DND-41 (cell line): ENCODE measurements at regions not wholly inside any gene's neighbourhood (a gene's known extent, or its start where the extent isn't known, plus 50 kb on each side); places are given as distances from the start of the nearest gene placed in this dataset.

Source experiments
- ATAC-seq: fragments of 200-7000 bp; cut with Tn5 transposase; 3 replicates; pipeline ENCODE4 v1.9.1; 2021; ENCODE audit warnings: low read depth; ENCODE audit not compliant: insufficient read depth
- DNase-seq: peaks from one replicate; pipeline ENCODE4 v3.0.0-alpha.2; 2020
- H2AFZ ChIP-seq: 2 replicates; pipeline ENCODE4 v1.6.0; 2012; ENCODE audit warnings: low read depth, low read length
- H3K27ac ChIP-seq: 2 replicates; pipeline ENCODE4 v1.5.1; 2012; ENCODE audit warnings: low read length, inconsistent platforms
- H3K27me3 ChIP-seq: fragments of 200-600 bp; sonication (generic); 2 replicates; pipeline ENCODE4 v1.6.0; 2012; ENCODE audit warnings: low read length, mild to moderate bottlenecking, inconsistent platforms; ENCODE audit not compliant: insufficient read depth, poor library complexity
- H3K36me3 ChIP-seq: 2 replicates; pipeline ENCODE4 v1.5.1; 2012; ENCODE audit warnings: low read length, inconsistent platforms; ENCODE audit not compliant: insufficient read depth
- H3K4me1 ChIP-seq: 2 replicates; pipeline ENCODE4 v1.5.1; 2012; ENCODE audit warnings: mild to moderate bottlenecking, low read length; ENCODE audit not compliant: insufficient read depth
- H3K4me2 ChIP-seq: 2 replicates; pipeline ENCODE4 v1.6.0; 2012; ENCODE audit warnings: mild to moderate bottlenecking, moderate library complexity, low read length, inconsistent platforms; ENCODE audit not compliant: insufficient read depth
- H3K4me3 ChIP-seq, 2 experiments: fragments of 200-600 bp in 1 of 2; shearing (Covaris generic) in 1 of 2; 2 replicates each; pipeline ENCODE4 v1.5.1; 2012 to 2016; ENCODE audit warnings: inconsistent platforms in 2 of 2, low read length in 2 of 2, mild to moderate bottlenecking in 2 of 2, low read depth in 1 of 2, moderate library complexity in 1 of 2
- H3K79me2 ChIP-seq: 2 replicates; pipeline ENCODE4 v1.6.0; 2012; ENCODE audit warnings: low read length, inconsistent platforms; ENCODE audit not compliant: insufficient read depth
- H3K9ac ChIP-seq: 2 replicates; pipeline ENCODE4 v1.6.0; 2012; ENCODE audit warnings: low read depth, mild to moderate bottlenecking, inconsistent platforms, low read length, moderate library complexity
- H3K9me3 ChIP-seq: 2 replicates; pipeline ENCODE4 v1.5.1; 2012; ENCODE audit warnings: low read length, moderate library complexity, mild to moderate bottlenecking, inconsistent platforms; ENCODE audit not compliant: insufficient read depth, severe bottlenecking
- H4K20me1 ChIP-seq: 2 replicates; pipeline ENCODE4 v1.6.0; 2012; ENCODE audit warnings: low read length; ENCODE audit not compliant: insufficient read depth
- EZH2 ChIP-seq: IDR thresholded peaks from 3 replicates; pipeline ENCODE4 v1.6.1; 2012; ENCODE audit warnings: borderline replicate concordance, low read depth, mild to moderate bottlenecking, moderate library complexity, low read length, inconsistent platforms; ENCODE audit not compliant: severe bottlenecking
- TF ChIP-seq, protein P1 (sequence below): IDR thresholded peaks from 2 replicates; pipeline ENCODE4 v1.5.1; 2012; ENCODE audit warnings: borderline replicate concordance, low read length, moderate library complexity, mild to moderate bottlenecking; ENCODE audit not compliant: poor library complexity, severe bottlenecking; ENCODE audit errors: extremely low read depth

DNA sequence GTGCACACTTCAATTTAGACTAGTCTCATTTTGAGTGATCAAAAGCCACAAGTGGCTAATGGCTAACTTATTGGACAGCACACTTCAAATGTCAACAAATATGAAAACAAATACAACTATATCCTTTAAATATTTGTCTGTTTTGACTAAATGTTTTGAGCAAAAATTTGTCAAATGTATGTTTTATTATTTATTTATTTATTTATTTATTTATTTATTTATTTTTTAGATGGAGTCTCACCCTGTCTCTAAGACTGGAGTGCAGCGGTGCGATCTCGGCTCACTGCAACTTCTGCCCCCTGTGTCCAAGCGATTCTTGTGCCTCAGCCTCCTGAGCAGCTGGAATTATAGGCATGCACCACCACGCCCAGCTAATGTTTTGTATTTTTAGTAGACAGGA is 1392.1 kb upstream of the WWC1 start:
- no peak overlapping the region for H2AFZ ChIP-seq
- no peak for TF ChIP-seq EZH2
- TF ChIP-seq, protein P1, sequence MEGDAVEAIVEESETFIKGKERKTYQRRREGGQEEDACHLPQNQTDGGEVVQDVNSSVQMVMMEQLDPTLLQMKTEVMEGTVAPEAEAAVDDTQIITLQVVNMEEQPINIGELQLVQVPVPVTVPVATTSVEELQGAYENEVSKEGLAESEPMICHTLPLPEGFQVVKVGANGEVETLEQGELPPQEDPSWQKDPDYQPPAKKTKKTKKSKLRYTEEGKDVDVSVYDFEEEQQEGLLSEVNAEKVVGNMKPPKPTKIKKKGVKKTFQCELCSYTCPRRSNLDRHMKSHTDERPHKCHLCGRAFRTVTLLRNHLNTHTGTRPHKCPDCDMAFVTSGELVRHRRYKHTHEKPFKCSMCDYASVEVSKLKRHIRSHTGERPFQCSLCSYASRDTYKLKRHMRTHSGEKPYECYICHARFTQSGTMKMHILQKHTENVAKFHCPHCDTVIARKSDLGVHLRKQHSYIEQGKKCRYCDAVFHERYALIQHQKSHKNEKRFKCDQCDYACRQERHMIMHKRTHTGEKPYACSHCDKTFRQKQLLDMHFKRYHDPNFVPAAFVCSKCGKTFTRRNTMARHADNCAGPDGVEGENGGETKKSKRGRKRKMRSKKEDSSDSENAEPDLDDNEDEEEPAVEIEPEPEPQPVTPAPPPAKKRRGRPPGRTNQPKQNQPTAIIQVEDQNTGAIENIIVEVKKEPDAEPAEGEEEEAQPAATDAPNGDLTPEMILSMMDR, result no peak
- H3K27me3 ChIP-seq, result no peaks in the 10 kb centered on the region
- H3K9me3 ChIP-seq, result no peaks in the 10 kb centered on the region
- H3K79me2 ChIP-seq, result no peaks in the 10 kb centered on the region
- H3K4me1 ChIP-seq, result no peaks in the 10 kb centered on the region
- no peaks in the 10 kb centered on the region for H4K20me1 ChIP-seq
- DNase-seq (no peak), ATAC-seq (no peak)
- no peak overlapping the region for H3K9ac ChIP-seq
- H3K4me3 ChIP-seq, result no peak overlapping the region
- H3K36me3 ChIP-seq, result no peaks in the 10 kb centered on the region
- no peak overlapping the region for H3K27ac ChIP-seq
- no peak overlapping the region for H3K4me2 ChIP-seq

DNA sequence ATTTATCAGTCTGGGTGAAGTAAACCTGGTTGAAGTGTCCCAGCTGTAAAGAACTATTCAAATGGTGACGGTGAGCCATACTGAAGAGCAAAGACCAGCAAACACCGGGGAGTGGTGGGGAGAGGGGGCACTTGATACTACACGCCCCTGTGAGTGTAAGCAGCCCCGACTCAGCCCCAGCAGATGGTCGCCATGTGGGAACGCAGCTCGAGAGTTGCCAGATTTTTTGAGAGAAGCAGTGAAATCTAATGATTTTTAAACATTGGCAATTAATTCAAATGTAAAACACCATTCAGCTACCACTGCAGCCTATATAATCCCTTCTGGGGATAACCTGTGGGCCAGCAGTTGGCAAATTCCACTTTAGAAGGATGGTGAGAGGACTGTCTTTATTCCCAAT is 1386.9 kb upstream of the WWC1 start:
- DNase-seq (no peak), ATAC-seq (no peak)
- H3K27ac ChIP-seq, result no peak overlapping the region
- H3K9me3 ChIP-seq, result no peaks in the 10 kb centered on the region
- H3K27me3 ChIP-seq, result no peaks in the 10 kb centered on the region
- no peaks in the 10 kb centered on the region for H3K4me1 ChIP-seq
- H4K20me1 ChIP-seq, result no peaks in the 10 kb centered on the region
- H3K4me3 ChIP-seq, result no peak overlapping the region
- H3K79me2 ChIP-seq, result no peaks in the 10 kb centered on the region
- H3K36me3 ChIP-seq, result no peaks in the 10 kb centered on the region
- no peak overlapping the region for H3K4me2 ChIP-seq
- no peak for TF ChIP-seq EZH2
- TF ChIP-seq, protein P1, result no peak
- H2AFZ ChIP-seq, result no peak overlapping the region
- no peak overlapping the region for H3K9ac ChIP-seq

DNA sequence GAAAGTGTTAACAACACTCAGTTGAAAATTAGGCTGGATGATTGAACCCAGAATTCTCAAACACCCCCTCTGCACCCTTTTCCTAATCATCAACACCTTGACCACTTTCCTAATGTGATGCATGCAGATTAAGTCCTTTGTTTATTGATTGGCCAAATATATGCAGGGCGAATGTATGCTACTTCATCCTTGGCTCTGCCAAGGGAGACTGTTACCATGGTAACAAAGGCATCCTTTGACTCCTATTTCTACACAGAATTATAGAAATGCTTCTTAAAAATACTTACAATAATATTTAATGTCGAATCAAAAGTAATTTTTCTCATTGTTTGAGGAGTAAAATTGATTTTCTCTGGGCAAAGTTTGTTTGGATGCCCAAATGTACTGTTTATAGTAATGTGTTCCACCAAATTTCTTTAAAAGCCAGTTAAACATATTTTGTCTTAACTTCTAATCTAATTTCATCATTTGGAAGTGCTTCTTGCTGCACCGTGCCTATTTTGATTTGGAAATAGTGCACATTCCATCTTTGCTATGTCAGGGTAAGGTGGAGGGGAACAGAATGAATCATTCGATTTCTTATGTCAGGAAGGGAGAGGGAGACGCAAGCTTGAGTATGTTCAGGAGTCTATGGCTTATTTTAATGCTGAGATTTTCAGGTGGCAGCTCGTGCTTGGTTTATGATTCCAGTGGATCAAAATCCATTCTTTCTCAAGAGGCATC is 1384.3 kb upstream of the WWC1 start:
- Histone ChIP-seq H3K4me1 (no peaks in the 10 kb centered on the region), H3K9me3 (no peaks in the 10 kb centered on the region), H3K27ac (no peak overlapping the region), H3K4me3 (no peak overlapping the region), H3K36me3 (no peaks in the 10 kb centered on the region), H4K20me1 (no peaks in the 10 kb centered on the region), H3K79me2 (no peaks in the 10 kb centered on the region), H2AFZ (no peak overlapping the region), H3K9ac (no peak overlapping the region), H3K4me2 (no peak overlapping the region), H3K27me3 (no peaks in the 10 kb centered on the region)
- DNase-seq, result no peak
- no peak for ATAC-seq
- no peak for TF ChIP-seq EZH2
- TF ChIP-seq, protein P1, result no peak
